ENCODE measurements at regions not wholly inside any gene's neighbourhood (a gene's known extent, or its start where the extent isn't known, plus 50 kb on each side); places are given as distances from the start of the nearest gene placed in this dataset.

DNA sequence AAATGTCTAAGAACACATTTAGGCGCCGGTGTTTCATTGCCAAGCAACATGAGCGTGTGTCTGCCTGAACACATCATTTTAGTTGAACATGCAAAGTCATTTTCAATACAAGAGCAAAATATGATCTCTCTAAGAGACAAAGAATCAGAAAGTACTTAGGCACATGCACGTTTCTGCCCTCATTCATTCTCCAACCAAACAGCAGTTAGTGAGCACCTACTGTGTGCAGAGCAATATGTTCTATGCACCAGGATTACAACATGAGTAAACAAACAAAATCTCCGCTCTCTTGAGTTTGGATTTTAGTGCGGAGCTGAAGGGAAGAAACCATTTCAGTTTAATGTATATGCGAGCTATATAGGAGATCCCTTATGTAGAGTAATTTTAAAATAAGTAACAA lies 71.6 kb upstream of the KLF6 start:
- no peak for DNase-seq (ENCODE audit: low read depth, low spot score)

DNA sequence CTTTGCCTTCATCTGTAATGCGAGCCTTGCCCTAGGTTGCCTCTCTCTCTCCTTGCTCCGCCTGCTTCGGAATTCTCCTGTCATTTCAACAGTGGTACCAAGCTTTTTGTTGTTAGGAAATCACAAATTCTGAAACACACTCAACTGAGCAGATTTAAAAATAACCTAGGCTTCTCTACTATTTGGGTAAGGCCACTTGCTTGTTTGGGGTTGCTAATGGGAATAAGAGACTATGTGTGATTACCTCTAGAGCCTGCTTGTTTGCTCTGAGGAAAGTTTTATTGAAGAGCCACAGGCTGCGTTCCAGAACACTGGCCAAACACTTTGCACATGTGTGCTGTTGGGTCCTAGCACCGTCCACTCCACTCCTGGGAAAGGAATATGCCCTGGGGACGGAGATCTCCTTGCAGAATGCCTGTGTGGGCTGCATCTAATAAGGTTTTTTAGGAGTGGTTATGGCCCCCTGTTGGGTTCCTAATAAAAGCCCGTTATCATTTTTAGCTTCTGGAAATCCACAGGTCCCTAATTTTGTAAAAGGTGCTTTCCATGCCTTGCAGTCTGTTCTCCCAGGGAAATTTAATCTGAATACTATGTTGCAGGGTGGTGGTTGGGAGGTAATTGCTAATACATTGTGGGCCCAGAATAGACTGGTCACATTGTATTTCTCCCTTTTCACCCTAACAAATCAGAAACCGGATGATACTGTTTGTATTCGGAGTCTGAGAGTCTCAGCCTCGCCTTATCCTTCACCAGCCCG lies 68.7 kb upstream of the KLF6 start:
- H3K4me3 ChIP-seq (ENCODE audit: low read length) = no peak overlapping the region
- no peak for DNase-seq (ENCODE audit: low read depth, low spot score)

More for the DNA sequence above, 71.6 kb upstream of the KLF6 start:
- H3K4me3 ChIP-seq (ENCODE audit: low read length) = no peak overlapping the region

DNA sequence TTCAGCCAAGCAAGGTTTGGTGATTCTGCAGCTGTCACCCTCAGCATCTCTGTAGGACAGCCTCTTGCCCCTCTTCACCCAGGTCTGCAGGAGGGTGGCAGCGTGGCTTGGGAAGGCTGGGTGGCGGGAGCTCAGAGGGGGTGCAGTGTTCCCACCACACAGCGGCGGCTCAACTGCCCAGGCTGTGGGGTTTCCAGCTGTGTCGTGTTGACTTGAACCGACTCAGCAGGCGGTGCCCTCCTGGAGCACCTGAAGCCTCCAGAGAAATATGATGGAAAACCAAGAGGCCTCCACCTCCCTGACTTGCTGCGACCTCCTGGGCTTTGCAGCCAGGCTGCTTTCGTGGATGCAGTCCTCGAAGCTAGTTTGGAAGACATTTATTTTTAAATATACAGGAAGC lies 68.0 kb upstream of the KLF6 start:
- no peak for DNase-seq (ENCODE audit: low read depth, low spot score)
- H3K4me3 ChIP-seq (ENCODE audit: low read length) = no peak overlapping the region

DNA sequence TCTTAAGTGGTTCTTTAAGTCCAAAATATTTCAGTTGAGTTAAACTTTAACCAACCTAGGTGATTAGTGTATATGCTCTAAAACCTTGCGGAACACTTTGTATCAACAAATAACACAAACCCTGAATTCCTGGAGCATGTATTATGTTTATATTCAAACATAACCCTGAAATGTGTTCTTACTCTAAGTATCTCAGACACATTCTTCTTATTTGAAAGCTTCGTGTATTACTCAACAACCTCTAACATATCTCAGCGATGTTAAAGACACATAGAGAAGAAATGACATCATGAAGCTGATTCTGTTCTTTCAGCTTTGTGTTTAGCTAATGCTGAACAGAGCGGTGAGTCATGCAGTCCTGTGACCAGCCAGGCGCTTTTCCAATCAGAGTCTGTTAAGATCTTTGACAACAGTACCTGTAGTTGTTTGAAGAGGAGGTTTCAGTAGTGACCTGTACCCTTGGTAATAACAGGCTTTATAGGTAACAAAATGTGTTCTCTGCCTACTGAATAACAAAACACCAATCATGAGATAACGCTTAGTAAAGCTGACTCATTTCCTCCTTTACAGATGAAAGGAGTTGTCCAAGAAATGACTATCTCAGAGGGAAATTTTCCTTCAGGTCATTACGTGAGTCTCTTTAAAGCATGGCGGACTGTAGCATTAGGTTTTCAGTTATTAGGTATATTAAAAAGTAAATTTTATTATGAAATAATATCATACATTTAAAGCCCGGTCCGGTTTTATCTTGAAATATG lies 67.3 kb upstream of the KLF6 start:
- H3K4me3 ChIP-seq (ENCODE audit: low read length) = no peak overlapping the region
- DNase-seq (ENCODE audit: low read depth, low spot score) = no peak

DNA sequence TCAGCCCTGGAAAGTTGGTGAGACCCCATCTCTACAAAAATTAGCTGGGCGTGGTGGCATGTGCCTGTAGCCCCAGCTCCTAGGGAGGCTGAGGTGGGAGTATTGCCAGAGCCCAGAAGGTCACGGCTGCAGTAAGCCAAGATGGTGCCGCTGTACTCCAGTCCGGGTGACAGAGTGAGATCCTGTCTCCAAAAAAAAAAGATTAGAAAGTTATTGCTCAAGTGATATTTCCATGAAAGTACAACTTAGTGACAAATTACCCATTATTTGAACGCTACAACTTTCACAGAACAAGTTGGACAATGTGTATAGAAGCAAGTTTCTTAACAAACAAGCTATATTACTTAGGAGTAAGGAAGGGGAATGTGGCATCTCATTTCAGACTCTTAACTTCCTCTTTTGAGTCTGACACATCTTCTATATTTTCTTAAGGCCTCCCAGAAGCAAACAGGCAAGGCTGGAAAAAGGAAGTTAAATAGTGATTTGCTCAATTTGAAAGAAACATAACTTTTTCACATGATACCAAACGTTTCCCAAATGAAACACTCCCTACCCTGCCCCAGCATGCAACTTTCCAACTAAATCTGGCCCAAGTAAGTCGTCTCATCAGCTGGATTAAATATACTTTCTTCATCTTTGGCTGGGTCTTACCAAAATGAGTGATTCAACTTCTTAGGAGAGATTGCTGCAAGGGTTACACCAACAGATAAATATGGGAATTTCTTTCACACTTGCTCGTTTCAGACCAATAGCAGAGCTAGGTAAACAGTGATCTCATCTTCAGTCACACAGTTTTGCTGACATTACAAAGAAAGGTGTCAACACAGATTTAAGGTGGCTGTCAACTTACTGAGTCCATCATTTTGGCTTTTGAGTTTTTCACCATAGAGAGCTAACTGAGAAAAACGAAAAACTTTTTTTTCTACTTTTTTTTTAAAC lies 66.3 kb upstream of the KLF6 start:
- DNase-seq (ENCODE audit: low read depth, low spot score) = no peak
- no peak overlapping the region for H3K4me3 ChIP-seq (ENCODE audit: low read length)

DNA sequence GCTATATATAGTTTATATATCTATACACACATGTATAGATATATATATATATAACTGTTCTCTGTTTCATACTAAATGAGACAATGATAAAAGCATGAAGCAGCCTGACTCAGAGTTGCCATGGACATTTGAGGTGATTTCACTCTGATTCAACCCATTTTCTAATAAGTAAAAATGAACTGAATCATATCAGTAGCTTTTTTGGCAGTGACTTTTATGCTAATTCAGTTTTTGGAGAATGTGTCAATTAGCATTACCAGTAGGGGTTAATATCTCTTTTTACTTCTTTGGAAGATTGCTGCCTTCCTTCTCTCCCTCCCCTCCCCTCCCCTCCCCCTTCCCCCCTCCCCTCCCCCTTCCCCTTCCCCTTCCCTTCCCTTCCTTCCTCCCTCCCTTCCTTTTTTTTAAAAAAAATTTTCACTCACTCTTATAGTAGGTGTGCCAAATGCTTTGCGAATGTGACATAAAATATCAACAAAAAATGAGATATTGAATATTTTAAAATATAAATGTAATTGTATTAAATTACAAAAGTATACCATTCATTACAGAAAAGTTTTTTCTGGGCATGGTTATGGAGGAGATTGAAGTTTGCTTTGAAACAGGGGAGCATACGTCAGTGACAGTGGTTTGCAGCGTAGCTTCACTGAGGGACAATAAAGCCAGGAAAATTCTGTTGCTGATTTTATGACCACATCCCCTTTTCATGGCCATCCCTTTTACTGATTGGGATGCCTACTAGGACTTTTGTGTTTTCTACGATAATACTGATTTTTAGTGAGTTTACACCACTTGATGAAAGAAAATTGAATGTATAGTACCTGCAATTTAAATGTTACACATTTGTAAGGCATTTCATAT lies 64.0 kb upstream of the KLF6 start:
- no peak overlapping the region for H3K4me3 ChIP-seq (ENCODE audit: low read length)
- no peak for DNase-seq (ENCODE audit: low read depth, low spot score)

DNA sequence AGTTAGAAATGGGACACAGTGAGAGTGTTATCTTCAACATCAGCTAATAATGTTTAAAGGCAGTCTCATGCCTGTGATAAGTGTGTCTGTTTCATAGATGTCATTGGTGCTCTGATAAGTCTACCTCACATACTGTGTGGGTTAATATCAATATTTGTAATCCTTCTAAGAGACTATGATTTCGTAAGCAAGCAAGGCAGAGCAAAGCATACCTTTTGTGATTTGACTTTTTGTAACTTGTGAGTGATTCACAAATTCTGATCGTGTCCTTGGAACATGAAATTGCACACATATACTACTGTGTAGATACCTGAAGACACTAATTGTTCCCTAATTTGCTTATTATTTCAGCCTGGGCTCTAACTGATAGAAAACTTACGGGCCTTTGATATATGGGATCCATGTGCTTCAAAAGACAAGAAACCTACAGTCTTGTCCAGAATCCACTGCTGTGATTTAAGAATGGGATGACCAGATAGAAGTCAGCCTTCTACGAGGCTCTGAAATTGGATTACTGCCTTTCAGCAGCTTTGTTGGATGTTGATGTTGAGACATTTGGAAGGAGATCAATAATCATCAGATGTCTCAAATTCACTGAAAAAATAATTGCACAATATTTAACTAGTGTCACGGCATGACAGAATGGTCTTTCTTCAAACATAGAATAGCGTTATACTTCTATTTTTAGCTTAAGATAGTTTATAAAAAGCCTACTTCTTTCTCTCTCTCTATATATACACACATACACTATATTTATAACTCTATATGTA lies 63.2 kb upstream of the KLF6 start:
- H3K4me3 ChIP-seq (ENCODE audit: low read length) = no peak overlapping the region
- DNase-seq (ENCODE audit: low read depth, low spot score) = no peak

DNA sequence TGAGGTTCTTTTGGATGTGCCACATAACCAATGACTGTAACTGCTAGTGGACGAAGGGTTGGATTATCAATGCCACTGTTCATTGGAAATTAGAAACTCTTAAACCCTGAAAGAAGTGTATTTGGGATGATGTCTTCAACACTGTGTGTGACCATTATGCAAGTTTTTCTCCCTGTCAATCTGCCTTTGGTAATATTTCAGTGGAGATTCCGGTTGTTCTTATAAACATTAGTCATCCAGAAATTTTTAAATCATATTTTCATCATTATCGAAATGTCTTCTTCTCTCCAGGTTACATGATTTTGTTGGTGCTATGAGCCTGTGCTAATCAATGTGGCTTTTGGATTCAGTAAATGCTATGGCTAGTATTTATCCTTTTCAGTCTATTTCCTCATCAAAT lies 61.7 kb upstream of the KLF6 start:
- no peak overlapping the region for H3K4me3 ChIP-seq (ENCODE audit: low read length)
- DNase-seq (ENCODE audit: low read depth, low spot score) = no peak

DNA sequence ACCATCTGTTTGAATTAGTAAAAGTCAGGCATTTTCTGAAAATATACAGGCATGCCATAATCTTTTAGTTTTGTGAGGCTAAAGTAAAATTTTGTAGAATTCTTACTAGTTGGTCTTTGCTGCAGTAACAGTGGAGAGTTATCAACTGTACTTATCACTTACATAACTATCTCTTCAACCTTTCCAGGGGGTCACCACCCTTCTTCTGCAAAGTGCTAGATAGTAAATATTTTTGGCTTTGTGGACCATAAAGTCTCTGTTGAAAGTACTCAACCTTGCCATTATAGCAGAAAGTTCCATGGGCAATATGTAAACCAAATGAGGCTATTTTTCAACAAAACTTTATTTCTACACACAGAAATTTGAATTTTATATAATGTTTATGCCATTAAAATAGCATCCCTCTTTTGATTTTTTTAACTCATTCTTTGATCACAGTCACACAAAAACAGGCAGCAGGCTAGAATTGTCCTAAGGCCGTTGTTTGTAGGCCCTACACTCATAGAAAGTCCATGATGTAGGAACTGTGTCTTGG lies 59.5 kb upstream of the KLF6 start:
- no peak for DNase-seq (ENCODE audit: low read depth, low spot score)
- H3K4me3 ChIP-seq (ENCODE audit: low read length) = no peak overlapping the region

DNA sequence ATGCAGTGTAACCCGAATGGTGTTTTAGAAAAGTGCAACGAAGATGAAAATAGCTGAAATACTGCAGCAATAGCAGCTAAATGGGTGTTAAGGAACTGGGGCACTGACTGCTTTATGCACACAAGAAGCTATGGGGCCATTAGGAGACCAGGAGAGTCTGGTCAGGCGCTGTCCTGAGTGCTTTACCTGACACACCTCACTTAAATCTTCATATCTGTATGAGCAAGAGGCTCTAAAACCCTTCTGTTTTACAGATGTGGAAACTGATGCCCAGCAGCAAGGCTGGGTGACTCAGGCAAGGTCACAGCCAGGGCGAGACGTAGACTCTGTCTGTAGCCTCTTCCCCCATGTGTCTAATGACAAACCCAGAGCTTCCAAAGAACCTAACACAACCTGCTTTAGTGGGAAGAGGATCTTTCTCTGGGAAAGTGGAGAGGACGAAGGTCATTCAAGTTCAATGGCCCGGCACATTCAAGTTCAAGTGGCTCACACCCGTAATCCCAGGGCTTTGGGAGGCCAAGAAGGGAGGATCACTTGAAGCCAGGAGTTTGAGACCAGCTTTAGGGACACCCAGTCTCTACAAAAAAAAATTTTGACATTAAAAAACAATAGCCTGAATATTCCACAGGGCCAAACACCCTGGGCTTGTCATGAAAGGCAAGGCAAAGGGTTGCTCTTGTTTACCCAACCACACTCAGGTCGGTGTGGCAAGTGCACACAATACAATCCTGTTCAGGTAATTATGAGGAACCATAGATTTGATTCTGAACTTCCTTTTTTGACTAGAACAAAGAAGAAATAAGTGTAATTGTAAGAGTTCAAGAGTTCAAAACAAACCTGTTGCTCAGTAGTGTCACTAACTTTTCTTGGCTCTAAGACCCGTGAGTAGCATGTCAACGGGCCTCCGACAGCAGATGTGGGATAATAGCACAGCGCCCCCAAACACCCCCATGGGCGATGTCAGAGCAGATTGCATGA lies 53.7 kb upstream of the KLF6 start:
- H3K4me3 ChIP-seq (ENCODE audit: low read length) = no peak overlapping the region
- no peak for DNase-seq (ENCODE audit: low read depth, low spot score)

DNA sequence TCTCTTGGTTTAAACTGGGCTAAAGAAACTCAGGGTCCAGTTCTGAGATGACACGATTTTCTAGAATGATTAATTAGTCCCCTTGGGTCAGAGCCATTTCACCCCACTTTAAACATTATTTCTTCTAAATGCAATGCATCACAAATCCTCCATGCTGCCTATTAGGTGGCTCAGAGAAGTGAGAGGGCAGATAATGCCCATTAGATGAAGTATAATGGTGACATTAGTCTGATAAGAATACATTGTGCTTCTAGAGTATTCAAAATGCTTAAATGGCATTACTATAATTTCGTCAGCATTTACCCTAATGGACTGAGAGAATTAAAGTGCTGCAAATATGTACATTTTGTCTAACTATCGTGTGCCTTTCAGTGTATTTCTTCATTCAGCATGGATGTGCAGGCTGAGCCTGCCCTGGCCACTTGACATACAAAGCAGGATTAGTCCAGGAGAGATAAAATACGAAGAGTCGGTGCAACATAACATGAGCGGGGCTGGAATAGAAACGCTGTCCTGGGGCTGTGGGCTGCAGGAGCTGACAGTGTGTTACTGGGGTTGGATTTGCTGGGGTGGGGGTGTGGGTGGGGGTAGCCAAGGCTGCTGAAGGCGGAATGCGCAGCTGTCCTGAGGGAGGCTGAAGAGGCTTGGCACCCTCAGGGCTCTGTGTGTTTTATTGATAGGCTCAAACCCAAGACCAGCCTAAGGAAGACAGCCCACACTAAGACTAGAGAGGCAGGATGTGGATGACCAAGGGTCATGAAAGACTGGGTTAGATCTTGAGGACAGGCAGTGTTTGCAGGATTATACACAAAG lies 52.8 kb upstream of the KLF6 start:
- H3K4me3 ChIP-seq (ENCODE audit: low read length) = no peak overlapping the region
- DNase-seq (ENCODE audit: low read depth, low spot score) = no peak

DNA sequence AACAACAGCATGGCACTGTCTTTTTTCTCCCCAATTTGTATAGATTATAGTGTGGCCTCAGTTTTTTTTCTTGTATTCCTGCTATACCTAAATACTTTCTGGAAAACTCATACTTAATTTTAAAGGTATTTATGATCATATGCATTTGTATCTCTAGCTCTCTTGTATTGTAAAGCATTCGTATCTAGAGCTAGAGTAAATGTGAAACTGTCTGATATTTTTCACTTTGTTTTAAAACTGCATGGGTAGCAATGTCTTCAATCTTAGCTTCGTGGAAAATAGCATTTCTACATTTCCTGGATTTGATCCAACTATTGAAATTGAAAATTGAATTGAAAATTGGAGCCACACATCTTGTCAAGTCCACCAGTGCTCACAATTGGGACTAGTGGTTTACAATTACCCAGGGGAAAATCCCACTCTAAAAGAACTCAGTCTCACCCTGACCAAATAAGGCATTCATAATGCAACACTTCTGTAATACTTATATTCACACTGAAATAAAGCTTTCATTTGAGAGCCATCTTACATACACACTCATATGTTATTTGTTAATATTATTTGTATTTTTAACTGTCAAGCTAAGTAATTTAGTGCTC lies 51.3 kb upstream of the KLF6 start:
- DNase-seq (ENCODE audit: low read depth, low spot score) = no peak
- no peak overlapping the region for H3K4me3 ChIP-seq (ENCODE audit: low read length)

DNA sequence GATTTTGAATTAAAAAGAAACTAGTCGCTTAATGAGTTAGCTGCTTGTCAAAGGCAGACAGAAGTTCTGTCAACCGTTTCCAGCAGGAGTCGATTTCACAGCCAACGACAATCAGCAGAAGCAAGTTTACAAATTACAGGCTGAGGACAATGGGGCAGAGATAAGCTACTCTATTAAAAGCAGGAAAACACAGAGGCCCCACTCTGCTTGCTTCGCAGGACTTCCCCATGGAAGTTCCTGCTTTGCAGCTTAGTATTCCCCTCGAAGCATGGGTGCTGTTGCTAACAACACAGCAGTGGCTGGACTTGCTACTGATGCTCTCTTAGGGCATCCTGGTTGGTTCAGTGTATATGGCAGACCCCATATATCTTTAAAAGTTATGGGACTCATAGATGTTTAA lies 50.8 kb upstream of the KLF6 start:
- DNase-seq (ENCODE audit: low read depth, low spot score) = no peak
- no peak overlapping the region for H3K4me3 ChIP-seq (ENCODE audit: low read length)

DNA sequence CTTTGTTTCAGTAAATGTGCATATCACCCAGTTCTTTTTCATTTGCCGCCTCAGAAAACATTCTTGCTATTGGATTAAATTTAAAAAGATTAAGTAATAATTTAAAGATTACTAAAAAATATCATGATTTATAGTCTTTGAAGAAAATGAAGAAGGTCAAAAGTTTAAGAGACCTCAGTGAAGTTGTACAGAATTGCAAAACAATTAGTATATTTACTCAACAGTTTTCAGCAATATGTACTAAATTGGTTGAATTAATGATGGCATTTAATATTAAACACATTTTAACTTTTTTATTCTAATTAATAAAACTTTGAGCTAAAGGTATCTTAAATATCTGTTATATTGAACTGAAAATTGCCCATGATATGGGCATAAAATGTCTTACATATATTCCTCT lies 49.9 kb upstream of the KLF6 start:
- H3K4me3 ChIP-seq (ENCODE audit: low read length) = no peak overlapping the region
- DNase-seq (ENCODE audit: low read depth, low spot score) = no peak

All from Jurkat, Clone E6-1 (cell line).